Right lobe of liver (tissue), 6 donors: ENCODE measurements at regions not wholly inside any gene's neighbourhood (a gene's known extent, or its start where the extent isn't known, plus 50 kb on each side); places are given as distances from the start of the nearest gene placed in this dataset.

Source experiments
- ATAC-seq, 4 donors: fragments of 200-7000 bp; cut with Tn5 transposase; one replicate each; pipeline ENCODE4 v1.9.1; 2020; ENCODE audit warnings: mild to moderate bottlenecking in 4 of 4, moderate library complexity in 4 of 4
- DNase-seq, 3 donors: peaks; one replicate each; pipeline ENCODE4 v3.0.0-alpha.2; 2020
- H3K27ac ChIP-seq, 3 donors: fragments of 200-600 bp; one replicate each; pipeline ENCODE4 v1.8.0; 2022
- H3K27me3 ChIP-seq, 2 donors: fragments of 200-600 bp; one replicate each; pipeline ENCODE4 v1.8.0; 2022
- H3K36me3 ChIP-seq, 4 donors: fragments of 200-600 bp; sonication (generic) in 1 of 4; one replicate each; pipeline versions ENCODE4 v1.5.1 to v1.8.0; 2017 to 2022; ENCODE audit warnings: control low read depth in 1 of 4
- H3K4me1 ChIP-seq, 4 donors: fragments of 200-600 bp; sonication (generic) in 1 of 4; one replicate each; pipeline versions ENCODE4 v1.5.1 to v1.8.0; 2017 to 2022; ENCODE audit warnings: control low read depth in 1 of 4
- H3K4me3 ChIP-seq, 3 donors: fragments of 200-600 bp; one replicate each; pipeline ENCODE4 v1.8.0; 2022
- H3K9me3 ChIP-seq, 4 donors: fragments of 200-600 bp; sonication (generic) in 1 of 4; one replicate each; pipeline versions ENCODE4 v1.5.1 to v1.8.0; 2017 to 2022; ENCODE audit warnings: control low read depth in 1 of 4
- POLR2A ChIP-seq: fragments of 450-650 bp; IDR thresholded peaks from one replicate; pipeline ENCODE4 v1.6.1; 2017; ENCODE audit warnings: antibody characterized with exemption, mild to moderate bottlenecking
- WGBS: methylation state at CpG from one replicate; pipeline ENCODE4 v1.1.6; 2018; ENCODE audit warnings: low coverage, low lambda C conversion rate; ENCODE audit not compliant: insufficient coverage; ENCODE audit errors: missing lambda C conversion rate; 5-methylcytosine and 5-hydroxymethylcytosine counted together
- intact Hi-C, 2 donors: fragments of 100-400 bp; cut with DNase I; formaldehyde crosslinking; loops; one replicate each; pipeline versions ENCODE4 v1.11.2 to v1.14.1; 2022
- TF ChIP-seq, protein P1 (sequence below), 4 donors: fragments of 200-600 bp in 3 of 4; fragments of 450-650 bp in 1 of 4; IDR thresholded peaks; one replicate each; pipeline versions ENCODE4 v1.5.1 to v1.8.0; 2016 to 2022; ENCODE audit warnings: antibody characterized with exemption in 4 of 4, mild to moderate bottlenecking in 2 of 4
- donor health status: DM: no; HTN: yes; CAD: no.
- donor health status: DM: no; HTN: no; CAD: no.
- donor health status: DM: no; HTN: no; CAD: no.
- donor health status: DM: no; HTN: yes; CAD: no.
- donor health status: DM: no; HTN: yes; CAD: no.

DNA sequence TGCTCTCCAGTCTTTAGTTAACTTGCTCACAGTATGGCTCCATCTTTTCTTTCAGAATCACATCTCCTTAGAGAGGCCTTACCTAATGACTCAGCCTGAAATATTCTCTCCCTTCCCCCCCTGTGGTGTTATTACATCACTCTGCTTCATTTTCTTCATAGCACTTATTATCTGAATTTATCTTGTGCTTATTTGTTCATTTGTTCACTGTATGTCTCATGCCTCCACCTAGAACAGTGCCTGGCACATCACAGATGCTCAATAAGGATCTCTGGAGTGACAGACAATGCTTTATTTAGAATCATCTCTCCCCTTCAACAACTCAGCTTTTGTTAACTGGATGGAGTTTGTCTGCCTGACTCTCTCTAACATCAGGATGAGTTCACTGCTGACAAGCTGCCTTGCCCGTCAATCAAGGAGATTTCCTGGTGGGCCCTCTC is 96.6 kb upstream of the MAN1A1 start:
- intact Hi-C loops = no loop called here
- no peak for ATAC-seq

GRCh38 chr6:119445666-119446065 is 96.1 kb upstream of the MAN1A1 start:
- H3K27me3 ChIP-seq = no peaks in the 10 kb centered on the region
- TF ChIP-seq, protein P1, sequence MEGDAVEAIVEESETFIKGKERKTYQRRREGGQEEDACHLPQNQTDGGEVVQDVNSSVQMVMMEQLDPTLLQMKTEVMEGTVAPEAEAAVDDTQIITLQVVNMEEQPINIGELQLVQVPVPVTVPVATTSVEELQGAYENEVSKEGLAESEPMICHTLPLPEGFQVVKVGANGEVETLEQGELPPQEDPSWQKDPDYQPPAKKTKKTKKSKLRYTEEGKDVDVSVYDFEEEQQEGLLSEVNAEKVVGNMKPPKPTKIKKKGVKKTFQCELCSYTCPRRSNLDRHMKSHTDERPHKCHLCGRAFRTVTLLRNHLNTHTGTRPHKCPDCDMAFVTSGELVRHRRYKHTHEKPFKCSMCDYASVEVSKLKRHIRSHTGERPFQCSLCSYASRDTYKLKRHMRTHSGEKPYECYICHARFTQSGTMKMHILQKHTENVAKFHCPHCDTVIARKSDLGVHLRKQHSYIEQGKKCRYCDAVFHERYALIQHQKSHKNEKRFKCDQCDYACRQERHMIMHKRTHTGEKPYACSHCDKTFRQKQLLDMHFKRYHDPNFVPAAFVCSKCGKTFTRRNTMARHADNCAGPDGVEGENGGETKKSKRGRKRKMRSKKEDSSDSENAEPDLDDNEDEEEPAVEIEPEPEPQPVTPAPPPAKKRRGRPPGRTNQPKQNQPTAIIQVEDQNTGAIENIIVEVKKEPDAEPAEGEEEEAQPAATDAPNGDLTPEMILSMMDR (IDR thresholded peaks at IDR 0.05) = no peak
- TF ChIP-seq POLR2A = no peak
- ATAC-seq = no peak
- no peaks in the 10 kb centered on the region for H3K9me3 ChIP-seq
- WGBS = 94% methylated on average over 4 of the region's 4 CpGs
- no peak overlapping the region for H3K4me3 ChIP-seq
- H3K27ac ChIP-seq = no peak overlapping the region
- intact Hi-C loops = no loop called here
- H3K4me1 ChIP-seq = no peaks in the 10 kb centered on the region
- DNase-seq = no peak
- H3K36me3 ChIP-seq = no peaks in the 10 kb centered on the region

More for the DNA sequence above, 96.6 kb upstream of the MAN1A1 start:
- Histone ChIP-seq H3K27ac (no peak overlapping the region), H3K4me1 (no peaks in the 10 kb centered on the region), H3K36me3 (no peaks in the 10 kb centered on the region), H3K27me3 (no peaks in the 10 kb centered on the region), H3K4me3 (no peak overlapping the region), H3K9me3 (no peaks in the 10 kb centered on the region)
- no peak for TF ChIP-seq POLR2A
- TF ChIP-seq, protein P1 (IDR thresholded peaks at IDR 0.05) = no peak
- DNase-seq = no peak
- WGBS = 82% methylated on average over 1 of the region's 1 CpG

GRCh38 chr6:119444642-119445557 is 95.3 kb upstream of the MAN1A1 start:
- ATAC-seq (peak in 2 of 4 donors; percentile 29 to 34), DNase-seq (no peak)
- no peak overlapping the region for H3K27ac ChIP-seq
- H3K36me3 ChIP-seq = no peaks in the 10 kb centered on the region
- intact Hi-C loops = no loop called here
- TF ChIP-seq, protein P1 (IDR thresholded peaks at IDR 0.05) = no peak
- no peak for TF ChIP-seq POLR2A
- no peaks in the 10 kb centered on the region for H3K4me1 ChIP-seq
- no peak overlapping the region for H3K4me3 ChIP-seq
- H3K27me3 ChIP-seq = no peaks in the 10 kb centered on the region
- 86% methylated on average over 4 of the region's 4 CpGs for WGBS
- H3K9me3 ChIP-seq = no peaks in the 10 kb centered on the region

DNA sequence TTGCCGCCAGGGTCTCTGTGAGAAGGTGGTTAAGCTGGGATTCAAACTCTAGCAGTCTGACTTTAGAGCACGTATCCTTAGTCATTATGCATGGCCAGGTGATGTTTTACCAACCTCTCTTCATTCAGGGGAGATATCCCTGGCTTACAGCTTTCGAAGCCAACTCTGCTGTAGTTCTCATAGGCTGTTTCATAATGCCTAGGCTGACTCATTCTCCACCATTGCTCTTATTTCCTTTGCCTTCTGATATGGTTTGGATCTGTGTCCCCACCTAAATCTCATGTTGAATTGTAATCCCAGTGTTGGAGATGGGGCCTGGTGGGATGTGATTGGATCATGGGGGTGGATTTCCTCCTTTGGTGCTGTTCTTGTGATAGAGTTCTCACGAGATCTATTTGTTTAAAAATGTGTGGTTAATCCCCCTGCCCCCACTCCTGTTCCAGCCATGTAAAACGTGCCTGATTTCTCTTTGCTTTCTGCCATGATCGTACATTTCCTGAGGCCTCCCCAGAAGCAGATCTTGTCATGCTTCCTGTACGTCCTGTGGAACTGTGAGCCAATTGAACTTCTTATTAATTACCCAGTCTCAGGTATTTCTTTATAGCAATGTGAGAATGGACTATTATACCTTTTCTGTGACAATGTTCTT is 94.6 kb upstream of the MAN1A1 start:
- TF ChIP-seq, protein P1 (IDR thresholded peaks at IDR 0.05) = no peak
- no peak for TF ChIP-seq POLR2A
- Histone ChIP-seq H3K4me1 (no peaks in the 10 kb centered on the region), H3K36me3 (no peaks in the 10 kb centered on the region), H3K27ac (no peak overlapping the region), H3K9me3 (no peaks in the 10 kb centered on the region), H3K27me3 (no peaks in the 10 kb centered on the region), H3K4me3 (no peak overlapping the region)
- peak in 1 of 4 donors; percentile 30 for ATAC-seq
- DNase-seq = no peak
- 67% methylated on average over 6 of the region's 7 CpGs for WGBS
- intact Hi-C loops = no loop called here
